Right lobe of liver (tissue), 6 donors: ENCODE measurements at regions not wholly inside any gene's neighbourhood (a gene's known extent, or its start where the extent isn't known, plus 50 kb on each side); places are given as distances from the start of the nearest gene placed in this dataset.

Experiments used
- ATAC-seq, 4 donors: fragments of 200-7000 bp; cut with Tn5 transposase; one replicate each; pipeline ENCODE4 v1.9.1; 2020; ENCODE audit warnings: mild to moderate bottlenecking in 4 of 4, moderate library complexity in 4 of 4
- DNase-seq, 3 donors: peaks; one replicate each; pipeline ENCODE4 v3.0.0-alpha.2; 2020
- H3K27ac ChIP-seq, 3 donors: fragments of 200-600 bp; one replicate each; pipeline ENCODE4 v1.8.0; 2022
- H3K27me3 ChIP-seq, 2 donors: fragments of 200-600 bp; one replicate each; pipeline ENCODE4 v1.8.0; 2022
- H3K36me3 ChIP-seq, 4 donors: fragments of 200-600 bp; sonication (generic) in 1 of 4; one replicate each; pipeline versions ENCODE4 v1.5.1 to v1.8.0; 2017 to 2022; ENCODE audit warnings: control low read depth in 1 of 4
- H3K4me1 ChIP-seq, 4 donors: fragments of 200-600 bp; sonication (generic) in 1 of 4; one replicate each; pipeline versions ENCODE4 v1.5.1 to v1.8.0; 2017 to 2022; ENCODE audit warnings: control low read depth in 1 of 4
- H3K4me3 ChIP-seq, 3 donors: fragments of 200-600 bp; one replicate each; pipeline ENCODE4 v1.8.0; 2022
- H3K9me3 ChIP-seq, 4 donors: fragments of 200-600 bp; sonication (generic) in 1 of 4; one replicate each; pipeline versions ENCODE4 v1.5.1 to v1.8.0; 2017 to 2022; ENCODE audit warnings: control low read depth in 1 of 4
- POLR2A ChIP-seq: fragments of 450-650 bp; IDR thresholded peaks from one replicate; pipeline ENCODE4 v1.6.1; 2017; ENCODE audit warnings: antibody characterized with exemption, mild to moderate bottlenecking
- WGBS: methylation state at CpG from one replicate; pipeline ENCODE4 v1.1.6; 2018; ENCODE audit warnings: low coverage, low lambda C conversion rate; ENCODE audit not compliant: insufficient coverage; ENCODE audit errors: missing lambda C conversion rate; 5-methylcytosine and 5-hydroxymethylcytosine counted together
- intact Hi-C, 2 donors: fragments of 100-400 bp; cut with DNase I; formaldehyde crosslinking; loops; one replicate each; pipeline versions ENCODE4 v1.11.2 to v1.14.1; 2022
- TF ChIP-seq, protein P1 (sequence below), 4 donors: fragments of 200-600 bp in 3 of 4; fragments of 450-650 bp in 1 of 4; IDR thresholded peaks; one replicate each; pipeline versions ENCODE4 v1.5.1 to v1.8.0; 2016 to 2022; ENCODE audit warnings: antibody characterized with exemption in 4 of 4, mild to moderate bottlenecking in 2 of 4
- donor health status: DM: no; HTN: yes; CAD: no.
- donor health status: DM: no; HTN: no; CAD: no.
- donor health status: DM: no; HTN: no; CAD: no.
- donor health status: DM: no; HTN: yes; CAD: no.
- donor health status: DM: no; HTN: yes; CAD: no.

DNA sequence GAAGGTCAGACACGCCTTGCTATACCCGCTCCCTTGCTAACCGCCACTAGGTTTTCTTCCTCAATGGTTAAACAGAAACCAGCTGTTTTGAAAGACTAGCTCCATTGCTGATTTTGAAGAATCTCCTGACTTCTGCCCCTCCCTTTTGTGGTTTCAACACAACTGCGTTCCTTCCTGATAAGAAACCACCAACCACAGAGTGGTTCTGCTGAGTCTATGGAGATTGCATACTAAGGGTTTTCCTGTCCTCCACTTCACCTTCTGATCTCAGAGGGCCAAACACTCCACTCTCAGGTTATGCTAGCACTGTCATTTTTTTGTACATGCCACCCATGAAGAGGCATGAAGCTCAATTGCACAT, 207.9 kb downstream of the MYLK4 start:
- TF ChIP-seq, protein P1, sequence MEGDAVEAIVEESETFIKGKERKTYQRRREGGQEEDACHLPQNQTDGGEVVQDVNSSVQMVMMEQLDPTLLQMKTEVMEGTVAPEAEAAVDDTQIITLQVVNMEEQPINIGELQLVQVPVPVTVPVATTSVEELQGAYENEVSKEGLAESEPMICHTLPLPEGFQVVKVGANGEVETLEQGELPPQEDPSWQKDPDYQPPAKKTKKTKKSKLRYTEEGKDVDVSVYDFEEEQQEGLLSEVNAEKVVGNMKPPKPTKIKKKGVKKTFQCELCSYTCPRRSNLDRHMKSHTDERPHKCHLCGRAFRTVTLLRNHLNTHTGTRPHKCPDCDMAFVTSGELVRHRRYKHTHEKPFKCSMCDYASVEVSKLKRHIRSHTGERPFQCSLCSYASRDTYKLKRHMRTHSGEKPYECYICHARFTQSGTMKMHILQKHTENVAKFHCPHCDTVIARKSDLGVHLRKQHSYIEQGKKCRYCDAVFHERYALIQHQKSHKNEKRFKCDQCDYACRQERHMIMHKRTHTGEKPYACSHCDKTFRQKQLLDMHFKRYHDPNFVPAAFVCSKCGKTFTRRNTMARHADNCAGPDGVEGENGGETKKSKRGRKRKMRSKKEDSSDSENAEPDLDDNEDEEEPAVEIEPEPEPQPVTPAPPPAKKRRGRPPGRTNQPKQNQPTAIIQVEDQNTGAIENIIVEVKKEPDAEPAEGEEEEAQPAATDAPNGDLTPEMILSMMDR (IDR thresholded peaks at IDR 0.05) = no peak
- TF ChIP-seq POLR2A = no peak
- 41% methylated on average over 4 of the region's 4 CpGs for WGBS

DNA sequence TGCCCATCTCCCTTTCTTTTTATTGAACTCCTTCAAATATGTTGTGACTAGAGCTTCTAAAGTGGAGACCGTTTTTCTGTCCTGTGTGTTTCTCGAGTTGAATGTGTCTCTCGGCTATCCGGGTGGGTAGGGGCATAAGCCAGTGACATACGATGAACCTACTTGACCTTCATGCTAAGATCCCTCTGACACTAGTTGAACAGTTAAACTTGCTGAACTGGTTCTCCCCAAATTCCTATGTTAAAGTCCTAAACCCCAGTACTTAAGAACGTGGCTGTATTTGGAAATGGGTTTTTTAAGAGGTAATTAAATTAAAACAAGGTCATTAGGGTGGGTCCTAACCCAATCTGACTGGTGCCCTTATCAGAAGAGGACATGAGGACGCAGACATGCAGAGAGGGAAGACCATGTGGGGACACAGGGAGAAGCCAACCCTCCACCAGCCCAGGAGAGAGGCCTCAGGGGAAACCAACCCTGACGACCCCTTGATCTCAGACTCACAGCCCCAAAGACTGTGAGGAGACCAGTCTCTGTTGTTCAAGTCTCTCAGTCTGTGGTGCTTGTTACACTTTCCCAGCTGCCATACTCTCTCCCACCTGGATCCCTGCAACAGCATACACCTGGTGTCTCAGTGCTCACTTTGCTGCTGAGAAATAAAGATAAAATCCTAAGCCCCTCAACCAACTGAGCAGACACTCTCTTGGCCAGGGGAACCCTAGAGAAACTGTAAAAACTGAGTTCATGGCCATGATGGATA, 208.4 kb downstream of the MYLK4 start:
- intact Hi-C loops = no loop called here
- ATAC-seq = no peak
- no peak for DNase-seq
- Histone ChIP-seq H3K27me3 (no peaks in the 10 kb centered on the region), H3K36me3 (no peaks in the 10 kb centered on the region), H3K27ac (no peak overlapping the region), H3K4me3 (no peak overlapping the region), H3K9me3 (no peaks in the 10 kb centered on the region), H3K4me1 (no peaks in the 10 kb centered on the region)
- 65% methylated on average over 6 of the region's 8 CpGs for WGBS
- TF ChIP-seq, protein P1 (IDR thresholded peaks at IDR 0.05) = no peak
- TF ChIP-seq POLR2A = no peak

More for the DNA sequence above, 207.9 kb downstream of the MYLK4 start:
- ATAC-seq = peak; percentile 44 to 59 (median 54)
- no peaks in the 10 kb centered on the region for H3K36me3 ChIP-seq
- no peaks in the 10 kb centered on the region for H3K27me3 ChIP-seq
- no peak overlapping the region for H3K4me3 ChIP-seq
- no peaks in the 10 kb centered on the region for H3K9me3 ChIP-seq
- intact Hi-C loops = no loop called here
- no peak for DNase-seq
- no peak overlapping the region for H3K27ac ChIP-seq
- no peaks in the 10 kb centered on the region for H3K4me1 ChIP-seq

DNA sequence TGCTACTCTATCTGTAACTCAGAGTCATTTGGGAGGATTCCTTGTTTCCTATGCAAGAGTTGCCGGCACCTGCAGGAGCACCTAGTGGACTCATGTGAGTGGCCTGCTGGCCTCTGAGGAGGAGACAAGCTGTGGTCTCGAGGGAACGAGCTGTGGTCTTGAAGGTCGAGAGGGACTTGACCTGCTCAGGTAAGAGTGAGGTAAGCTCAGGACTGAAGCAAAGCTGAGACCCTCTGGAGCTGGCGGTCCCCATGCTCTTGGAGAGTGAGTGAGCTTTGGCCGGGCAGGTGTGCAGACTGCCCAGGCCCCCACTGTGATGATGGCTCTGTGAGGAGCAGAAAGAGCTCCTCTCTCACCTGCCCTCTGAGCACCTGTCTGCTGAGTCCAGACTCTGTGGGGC, 214.3 kb downstream of the MYLK4 start:
- Histone ChIP-seq H3K9me3 (no peaks in the 10 kb centered on the region), H3K4me3 (no peak overlapping the region), H3K27me3 (no peaks in the 10 kb centered on the region), H3K36me3 (no peaks in the 10 kb centered on the region), H3K27ac (no peak overlapping the region), H3K4me1 (no peaks in the 10 kb centered on the region)
- 51% methylated on average over 4 of the region's 6 CpGs for WGBS
- DNase-seq = no peak
- TF ChIP-seq, protein P1 (IDR thresholded peaks at IDR 0.05) = no peak
- TF ChIP-seq POLR2A = no peak
- ATAC-seq = peak in 1 of 4 donors; percentile 29
- intact Hi-C loops = no loop called here

DNA sequence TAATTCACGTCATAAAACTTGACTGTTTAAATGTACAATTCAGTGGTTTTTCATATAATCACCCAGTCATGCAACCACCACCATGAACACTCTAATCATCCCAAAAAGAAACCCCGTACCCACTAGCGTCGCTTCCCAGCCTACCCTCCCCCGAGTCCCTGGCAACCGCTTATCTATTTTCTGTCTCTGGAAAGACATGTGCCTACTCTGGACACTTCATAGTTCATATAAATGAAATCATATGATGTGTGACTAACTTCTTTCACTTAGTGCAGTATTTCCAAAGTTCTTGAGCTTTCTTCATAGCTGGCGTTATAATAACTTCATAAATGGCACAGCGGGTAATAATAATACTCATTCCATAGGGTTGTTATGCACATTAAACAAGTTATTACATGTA, 215.2 kb downstream of the MYLK4 start:
- Histone ChIP-seq H3K36me3 (no peaks in the 10 kb centered on the region), H3K4me3 (no peak overlapping the region), H3K4me1 (no peaks in the 10 kb centered on the region), H3K27ac (no peak overlapping the region), H3K9me3 (no peaks in the 10 kb centered on the region), H3K27me3 (no peaks in the 10 kb centered on the region)
- DNase-seq (no peak), ATAC-seq (no peak)
- intact Hi-C loops = no loop called here
- WGBS = 65% methylated on average over 8 of the region's 8 CpGs
- TF ChIP-seq, protein P1 (IDR thresholded peaks at IDR 0.05) = no peak
- TF ChIP-seq POLR2A = no peak
